Smooth muscle cell (in vitro differentiated cells): ENCODE measurements at regions not wholly inside any gene's neighbourhood (a gene's known extent, or its start where the extent isn't known, plus 50 kb on each side); places are given as distances from the start of the nearest gene placed in this dataset.

Experiments used
- DNase-seq: peaks from one replicate; lab custom pipeline; 2025; ENCODE audit not compliant: unreplicated experiment; lab: John Stamatoyannopoulos, UW
- H2AFZ ChIP-seq: fragments of 200-600 bp; sonication (generic); 2 replicates; pipeline ENCODE4 v1.6.0; 2016; ENCODE audit warnings: antibody characterized with exemption, low read depth, mild to moderate bottlenecking
- H3F3A ChIP-seq: fragments of 200-600 bp; sonication (generic); 2 replicates; pipeline ENCODE4 v1.6.0; 2017; ENCODE audit warnings: antibody characterized with exemption, low read depth
- H3K27ac ChIP-seq: fragments of 200-600 bp; sonication (generic); 2 replicates; pipeline ENCODE4 v1.5.1; 2016; ENCODE audit warnings: low read depth, mild to moderate bottlenecking
- H3K27me3 ChIP-seq: fragments of 200-600 bp; sonication (generic); 2 replicates; pipeline ENCODE4 v1.6.1; 2016; ENCODE audit warnings: low read depth, mild to moderate bottlenecking
- H3K36me3 ChIP-seq: fragments of 200-600 bp; sonication (generic); 2 replicates; pipeline ENCODE4 v1.5.1; 2016; ENCODE audit warnings: low read depth
- H3K4me1 ChIP-seq: fragments of 200-600 bp; sonication (generic); 2 replicates; pipeline ENCODE4 v1.5.1; 2016; ENCODE audit warnings: low read depth
- H3K4me2 ChIP-seq: fragments of 200-600 bp; sonication (generic); 2 replicates; pipeline ENCODE4 v1.6.0; 2016; ENCODE audit warnings: mild to moderate bottlenecking
- H3K4me3 ChIP-seq: fragments of 200-600 bp; sonication (generic); 2 replicates; pipeline ENCODE4 v1.5.1; 2016; ENCODE audit warnings: mild to moderate bottlenecking
- H3K79me2 ChIP-seq: fragments of 200-600 bp; sonication (generic); 2 replicates; pipeline ENCODE4 v1.6.0; 2016; ENCODE audit warnings: low read depth, mild to moderate bottlenecking
- H3K9ac ChIP-seq: fragments of 200-600 bp; sonication (generic); 2 replicates; pipeline ENCODE4 v1.6.0; 2016; ENCODE audit warnings: low read depth
- H3K9me3 ChIP-seq: fragments of 200-600 bp; sonication (generic); replicated peaks from 2 replicates; pipeline ENCODE4 v1.5.1; 2016; ENCODE audit warnings: low read depth
- H4K20me1 ChIP-seq: fragments of 200-600 bp; sonication (generic); 2 replicates; pipeline ENCODE4 v1.6.0; 2016; ENCODE audit warnings: low read depth
- WGBS: methylation state at CpG from one replicate; pipeline ENCODE4 v1.1.7; 2016; ENCODE audit warnings: low lambda C conversion rate; 5-methylcytosine and 5-hydroxymethylcytosine counted together
- TF ChIP-seq, protein P1 (sequence below): fragments of 200-600 bp; sonication (generic); IDR thresholded peaks from 2 replicates; pipeline ENCODE4 v1.5.1; 2017; ENCODE audit warnings: borderline replicate concordance, mild to moderate bottlenecking, antibody characterized with exemption; ENCODE audit not compliant: insufficient read depth, poor library complexity, severe bottlenecking

DNA sequence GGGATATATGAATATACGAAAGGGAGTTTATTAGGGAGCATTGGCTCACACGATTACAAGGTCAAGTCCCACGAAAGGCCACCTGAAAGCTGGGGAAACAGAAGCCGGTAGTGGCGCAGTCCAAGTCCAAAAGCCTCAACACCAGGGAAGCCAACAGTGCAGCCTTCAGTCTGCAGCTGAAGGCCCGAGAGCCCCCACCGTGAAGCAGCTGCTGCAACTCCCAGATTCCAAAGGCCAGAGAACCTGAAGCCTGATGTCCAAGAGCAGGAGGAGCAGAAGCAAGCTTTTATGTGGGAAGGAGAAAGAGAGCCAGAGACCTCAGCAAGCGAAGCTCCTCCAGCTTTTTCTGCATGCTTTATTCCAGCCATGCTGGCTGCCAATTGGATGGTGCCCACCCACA, 275.8 kb downstream of the PTTG2 start:
- Histone ChIP-seq H3K4me3 (no peak overlapping the region), H3K79me2 (no peaks in the 10 kb centered on the region), H3K27me3 (no peaks in the 10 kb centered on the region), H3K36me3 (no peaks in the 10 kb centered on the region), H3F3A (no peaks in the 10 kb centered on the region), H3K27ac (no peak overlapping the region), H3K9ac (no peak overlapping the region), H2AFZ (no peak overlapping the region), H3K9me3 (no peaks in the 10 kb centered on the region), H3K4me1 (no peaks in the 10 kb centered on the region), H4K20me1 (no peaks in the 10 kb centered on the region), H3K4me2 (no peak overlapping the region)
- TF ChIP-seq, protein P1, sequence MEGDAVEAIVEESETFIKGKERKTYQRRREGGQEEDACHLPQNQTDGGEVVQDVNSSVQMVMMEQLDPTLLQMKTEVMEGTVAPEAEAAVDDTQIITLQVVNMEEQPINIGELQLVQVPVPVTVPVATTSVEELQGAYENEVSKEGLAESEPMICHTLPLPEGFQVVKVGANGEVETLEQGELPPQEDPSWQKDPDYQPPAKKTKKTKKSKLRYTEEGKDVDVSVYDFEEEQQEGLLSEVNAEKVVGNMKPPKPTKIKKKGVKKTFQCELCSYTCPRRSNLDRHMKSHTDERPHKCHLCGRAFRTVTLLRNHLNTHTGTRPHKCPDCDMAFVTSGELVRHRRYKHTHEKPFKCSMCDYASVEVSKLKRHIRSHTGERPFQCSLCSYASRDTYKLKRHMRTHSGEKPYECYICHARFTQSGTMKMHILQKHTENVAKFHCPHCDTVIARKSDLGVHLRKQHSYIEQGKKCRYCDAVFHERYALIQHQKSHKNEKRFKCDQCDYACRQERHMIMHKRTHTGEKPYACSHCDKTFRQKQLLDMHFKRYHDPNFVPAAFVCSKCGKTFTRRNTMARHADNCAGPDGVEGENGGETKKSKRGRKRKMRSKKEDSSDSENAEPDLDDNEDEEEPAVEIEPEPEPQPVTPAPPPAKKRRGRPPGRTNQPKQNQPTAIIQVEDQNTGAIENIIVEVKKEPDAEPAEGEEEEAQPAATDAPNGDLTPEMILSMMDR, result no peak
- WGBS, result 86% methylated on average over 8 of the region's 8 CpGs
- no peak for DNase-seq

DNA sequence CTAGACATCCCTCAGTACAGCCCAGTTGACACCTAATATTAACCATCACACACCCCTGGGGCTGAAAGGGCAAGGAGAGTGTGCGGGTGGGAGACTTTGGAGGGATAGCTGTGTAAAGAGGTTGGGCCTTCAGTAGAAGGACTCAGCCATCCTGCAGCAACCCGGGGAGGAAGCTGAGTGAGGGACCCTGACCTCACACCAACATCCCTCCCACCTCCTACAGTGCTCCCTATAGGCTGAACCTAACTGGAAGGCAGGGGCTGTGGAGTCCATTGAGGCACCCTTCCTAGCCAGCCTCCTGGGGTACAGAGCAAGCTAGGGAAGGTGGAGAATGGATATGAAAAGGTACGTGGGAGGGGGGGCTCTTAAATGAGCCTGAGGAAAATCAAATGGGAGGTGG, 276.3 kb downstream of the PTTG2 start:
- H3K36me3 ChIP-seq, result no peaks in the 10 kb centered on the region
- 89% methylated on average over 3 of the region's 3 CpGs for WGBS
- no peaks in the 10 kb centered on the region for H3K4me1 ChIP-seq
- H3K9ac ChIP-seq, result no peak overlapping the region
- no peaks in the 10 kb centered on the region for H3K9me3 ChIP-seq
- no peak for DNase-seq
- no peaks in the 10 kb centered on the region for H3K79me2 ChIP-seq
- H3K27ac ChIP-seq, result no peak overlapping the region
- no peaks in the 10 kb centered on the region for H3K27me3 ChIP-seq
- no peaks in the 10 kb centered on the region for H3F3A ChIP-seq
- H4K20me1 ChIP-seq, result no peaks in the 10 kb centered on the region
- TF ChIP-seq, protein P1, result no peak
- H3K4me2 ChIP-seq, result no peak overlapping the region
- H2AFZ ChIP-seq, result no peak overlapping the region
- no peak overlapping the region for H3K4me3 ChIP-seq

DNA sequence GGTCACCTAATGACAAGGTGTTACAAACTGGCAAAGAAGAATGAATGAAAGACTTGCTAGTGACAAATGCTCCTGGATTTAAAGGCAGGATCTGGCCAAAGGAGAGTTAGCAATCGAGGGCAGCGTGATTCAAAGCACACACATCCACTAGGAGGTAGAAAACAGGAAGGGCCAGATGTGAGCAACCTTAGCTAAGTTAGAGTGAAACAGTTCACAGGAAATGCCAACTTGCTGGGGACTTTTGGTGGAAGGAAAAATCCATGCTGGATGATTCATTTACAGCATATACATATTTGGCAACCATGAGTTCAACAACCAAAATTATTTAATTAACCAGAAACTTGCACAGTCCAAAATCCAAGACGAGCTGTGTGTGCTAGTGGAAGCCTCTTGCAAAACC, 276.9 kb downstream of the PTTG2 start:
- Histone ChIP-seq H3F3A (no peaks in the 10 kb centered on the region), H3K4me2 (no peak overlapping the region), H3K9me3 (no peaks in the 10 kb centered on the region), H3K4me3 (no peak overlapping the region), H2AFZ (no peak overlapping the region), H3K27ac (no peak overlapping the region), H3K79me2 (no peaks in the 10 kb centered on the region), H3K36me3 (no peaks in the 10 kb centered on the region), H3K9ac (no peak overlapping the region), H4K20me1 (no peaks in the 10 kb centered on the region), H3K4me1 (no peaks in the 10 kb centered on the region), H3K27me3 (no peaks in the 10 kb centered on the region)
- no peak for DNase-seq
- TF ChIP-seq, protein P1, result no peak
- WGBS, result 70% methylated on average over 3 of the region's 3 CpGs

DNA sequence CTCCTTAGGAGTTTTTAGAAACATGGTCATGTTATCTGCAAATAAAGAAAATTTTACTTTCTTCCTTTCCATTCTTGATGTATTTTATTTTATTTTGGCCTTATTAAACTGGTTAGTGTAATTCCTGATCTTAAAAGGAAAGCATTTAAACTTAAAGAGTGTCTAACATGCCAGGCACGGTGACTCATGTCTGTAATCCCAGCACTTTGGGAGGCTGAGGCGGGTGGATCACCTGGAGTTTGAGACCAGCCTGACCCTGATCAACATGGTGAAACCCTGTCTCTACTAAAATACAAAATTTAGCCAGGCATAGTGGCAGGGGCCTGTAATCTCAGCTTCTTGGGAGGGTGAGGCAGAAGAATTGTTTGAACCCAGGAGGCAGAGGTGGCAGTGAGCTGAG, 281.3 kb downstream of the PTTG2 start:
- no peaks in the 10 kb centered on the region for H3K79me2 ChIP-seq
- H2AFZ ChIP-seq, result no peak overlapping the region
- no peak overlapping the region for H3K4me3 ChIP-seq
- H4K20me1 ChIP-seq, result no peaks in the 10 kb centered on the region
- DNase-seq, result no peak
- H3K9ac ChIP-seq, result no peak overlapping the region
- TF ChIP-seq, protein P1, result no peak
- H3F3A ChIP-seq, result no peaks in the 10 kb centered on the region
- H3K27ac ChIP-seq, result no peak overlapping the region
- WGBS, result 38% methylated on average over 2 of the region's 2 CpGs
- no peaks in the 10 kb centered on the region for H3K36me3 ChIP-seq
- H3K27me3 ChIP-seq, result no peaks in the 10 kb centered on the region
- H3K4me1 ChIP-seq, result no peaks in the 10 kb centered on the region
- no peak overlapping the region for H3K4me2 ChIP-seq
- H3K9me3 ChIP-seq, result no peaks in the 10 kb centered on the region
